HEK293 (cell line): ENCODE measurements at regions not wholly inside any gene's neighbourhood (a gene's known extent, or its start where the extent isn't known, plus 50 kb on each side); places are given as distances from the start of the nearest gene placed in this dataset.

Experiments
- CTCF ChIA-PET: fragments of 350-600 bp; formaldehyde crosslinking; extraction: SDS; loops from one replicate; lab custom pipeline; 2021; ENCODE audit warnings: antibody characterized with exemption; lab: Yijun Ruan, JAX
- POLR2A ChIA-PET: fragments of 300-600 bp; formaldehyde crosslinking; extraction: SDS; loops from one replicate; lab custom pipeline; 2020; ENCODE audit warnings: antibody characterized with exemption, inconsistent platforms; lab: Yijun Ruan, JAX
- H3K27ac ChIP-seq: fragments of 200-500 bp; sonication (Bioruptor generic); 2 replicates; pipeline ENCODE4 v1.5.1; 2014; ENCODE audit warnings: low read depth, low read length, control low read depth, inconsistent platforms; ENCODE audit errors: extremely low read depth
- H3K36me3 ChIP-seq, 2 experiments: fragments of 200-500 bp in 1 of 2; sonication (Bioruptor generic) in 1 of 2; 1 replicate in 1 of 2; 2 replicates in 1 of 2; pipeline ENCODE4 v1.5.1; 2014 to 2017; ENCODE audit warnings: inconsistent platforms in 2 of 2, low read length in 2 of 2; ENCODE audit not compliant: control insufficient read depth in 2 of 2, insufficient read depth in 1 of 2
- H3K4me1 ChIP-seq: fragments of 200-500 bp; sonication (Bioruptor generic); 2 replicates; pipeline ENCODE4 v1.5.1; 2014; ENCODE audit warnings: mild to moderate bottlenecking, low read length, inconsistent platforms; ENCODE audit not compliant: control insufficient read depth, insufficient read depth
- H3K4me3 ChIP-seq: 2 replicates; pipeline ENCODE4 v1.5.1; 2011; ENCODE audit warnings: low read depth, mild to moderate bottlenecking, control low read depth, low read length, moderate library complexity
- H3K9me3 ChIP-seq: fragments of 200-500 bp; sonication (Bioruptor generic); 2 replicates; pipeline ENCODE4 v1.5.1; 2014; ENCODE audit warnings: low read depth, low read length, inconsistent platforms; ENCODE audit not compliant: control insufficient read depth, insufficient read depth
- GFI1B ChIP-seq: fragments of 450-650 bp; formaldehyde crosslinking; IDR thresholded peaks from 2 replicates; pipeline ENCODE4 v1.5.1; 2016; ENCODE audit warnings: missing biosample characterization, missing genetic modification characterization
- HOXA7 ChIP-seq: sonication (generic); formaldehyde crosslinking; IDR thresholded peaks from 2 replicates; pipeline ENCODE4 v1.8.1; 2022; ENCODE audit warnings: missing genetic modification reagents, borderline replicate concordance
- ZBTB21 ChIP-seq: fragments of 450-650 bp; formaldehyde crosslinking; IDR thresholded peaks from 2 replicates; pipeline ENCODE4 v1.5.1; 2017; ENCODE audit warnings: missing biosample characterization, missing genetic modification characterization
- ZBTB26 ChIP-seq: fragments of 450-650 bp; formaldehyde crosslinking; optimal IDR thresholded peaks from 2 replicates; pipeline ENCODE3; 2016; ENCODE audit warnings: missing biosample characterization, mild to moderate bottlenecking, missing genetic modification characterization
- ZNF157 ChIP-seq: fragments of 450-650 bp; formaldehyde crosslinking; IDR thresholded peaks from 2 replicates; pipeline ENCODE4 v1.5.1; 2016; ENCODE audit warnings: missing biosample characterization, missing genetic modification characterization
- ZNF324 ChIP-seq: fragments of 450-650 bp; formaldehyde crosslinking; IDR thresholded peaks from 2 replicates; pipeline ENCODE4 v1.5.1; 2016; ENCODE audit warnings: missing biosample characterization, missing genetic modification characterization
- ZNF335 ChIP-seq: fragments of 450-650 bp; formaldehyde crosslinking; conservative IDR thresholded peaks from 2 replicates; pipeline ENCODE4 v1.5.1; 2016; ENCODE audit warnings: missing biosample characterization, missing genetic modification characterization
- ZNF350 ChIP-seq: fragments of 450-650 bp; formaldehyde crosslinking; IDR thresholded peaks from 2 replicates; pipeline ENCODE4 v1.5.0; 2017; ENCODE audit warnings: missing biosample characterization, mild to moderate bottlenecking, missing genetic modification characterization
- ZNF354C ChIP-seq: fragments of 450-650 bp; formaldehyde crosslinking; IDR thresholded peaks from 2 replicates; pipeline ENCODE4 v1.5.1; 2016; ENCODE audit warnings: missing biosample characterization, missing genetic modification characterization, low read depth, borderline replicate concordance
- ZNF394 ChIP-seq: fragments of 450-650 bp; formaldehyde crosslinking; IDR thresholded peaks from 2 replicates; pipeline ENCODE4 v1.5.1; 2016; ENCODE audit warnings: missing biosample characterization, missing genetic modification characterization, mild to moderate bottlenecking, moderate library complexity, borderline replicate concordance
- ZNF416 ChIP-seq: fragments of 450-650 bp; formaldehyde crosslinking; IDR thresholded peaks from 2 replicates; pipeline ENCODE4 v1.5.1; 2016; ENCODE audit warnings: missing biosample characterization, missing genetic modification characterization
- ZNF501 ChIP-seq: fragments of 450-650 bp; formaldehyde crosslinking; IDR thresholded peaks from 2 replicates; pipeline ENCODE4 v1.5.1; 2016; ENCODE audit warnings: missing biosample characterization, missing genetic modification characterization
- ZNF529 ChIP-seq: fragments of 450-650 bp; formaldehyde crosslinking; IDR thresholded peaks from 2 replicates; pipeline ENCODE4 v1.5.1; 2017; ENCODE audit warnings: missing genetic modification characterization, missing biosample characterization; ENCODE audit not compliant: insufficient replicate concordance
- ZNF544 ChIP-seq: fragments of 450-650 bp; formaldehyde crosslinking; IDR thresholded peaks from 2 replicates; pipeline ENCODE4 v1.5.0; 2017; ENCODE audit warnings: missing biosample characterization, missing genetic modification characterization
- ZNF658 ChIP-seq: fragments of 450-650 bp; formaldehyde crosslinking; IDR thresholded peaks from 2 replicates; pipeline ENCODE4; 2016; ENCODE audit warnings: missing biosample characterization, missing genetic modification characterization
- ZNF692 ChIP-seq: fragments of 450-650 bp; formaldehyde crosslinking; IDR thresholded peaks from 2 replicates; pipeline ENCODE4 v1.5.1; 2016; ENCODE audit warnings: missing biosample characterization, missing genetic modification characterization
- ZNF747 ChIP-seq: fragments of 450-650 bp; formaldehyde crosslinking; IDR thresholded peaks from 2 replicates; pipeline ENCODE4 v1.5.1; 2016; ENCODE audit warnings: missing biosample characterization, missing genetic modification characterization
- ZNF792 ChIP-seq: fragments of 450-650 bp; formaldehyde crosslinking; IDR thresholded peaks from 2 replicates; pipeline ENCODE4 v1.5.1; 2016; ENCODE audit warnings: missing biosample characterization, missing genetic modification characterization
- ZXDB ChIP-seq: fragments of 450-650 bp; formaldehyde crosslinking; IDR thresholded peaks from 2 replicates; pipeline ENCODE4 v1.5.1; 2016; ENCODE audit warnings: missing biosample characterization, missing genetic modification characterization
- TF ChIP-seq, protein P1 (sequence below): fragments of 450-650 bp; formaldehyde crosslinking; IDR thresholded peaks from 2 replicates; pipeline ENCODE4 v1.5.1; 2016; ENCODE audit warnings: missing biosample characterization, missing genetic modification characterization
- TF ChIP-seq, protein P2 (sequence below): fragments of 450-650 bp; formaldehyde crosslinking; conservative IDR thresholded peaks from 2 replicates; pipeline ENCODE4 v1.5.1; 2016; ENCODE audit warnings: low read depth, missing biosample characterization, missing genetic modification characterization
- TF ChIP-seq, protein P3 (sequence below): fragments of 450-650 bp; formaldehyde crosslinking; IDR thresholded peaks from 2 replicates; pipeline ENCODE4 v1.5.0; 2017; ENCODE audit warnings: missing biosample characterization, missing genetic modification characterization, borderline replicate concordance

GRCh38 chr6:170003451-170004160 is 252.2 kb downstream of the ERMARD start:
- Histone ChIP-seq H3K36me3 (no peaks in the 10 kb centered on the region), H3K27ac (no peak overlapping the region), H3K4me3 (no peak overlapping the region), H3K4me1 (no peaks in the 10 kb centered on the region), H3K9me3 (no peaks in the 10 kb centered on the region)
- POLR2A ChIA-PET, result no interaction called here
- TF ChIP-seq ZNF792 (no peak), ZNF501 (tag by site-specific recombination) (no peak), ZNF544 (tag by site-specific recombination) (no peak), ZNF157 (no peak), ZNF335 (tag by site-specific recombination) (no peak), HOXA7 (no peak), ZNF354C (no peak), ZNF658 (tag by site-specific recombination) (no peak), ZXDB (tag by site-specific recombination) (no peak), ZBTB26 (tag by site-specific recombination) (no peak), GFI1B (tag by site-specific recombination) (no peak), ZNF692 (tag by site-specific recombination) (no peak), ZNF350 (tag by site-specific recombination) (no peak), ZNF324 (no peak)
- TF ChIP-seq, protein P1, sequence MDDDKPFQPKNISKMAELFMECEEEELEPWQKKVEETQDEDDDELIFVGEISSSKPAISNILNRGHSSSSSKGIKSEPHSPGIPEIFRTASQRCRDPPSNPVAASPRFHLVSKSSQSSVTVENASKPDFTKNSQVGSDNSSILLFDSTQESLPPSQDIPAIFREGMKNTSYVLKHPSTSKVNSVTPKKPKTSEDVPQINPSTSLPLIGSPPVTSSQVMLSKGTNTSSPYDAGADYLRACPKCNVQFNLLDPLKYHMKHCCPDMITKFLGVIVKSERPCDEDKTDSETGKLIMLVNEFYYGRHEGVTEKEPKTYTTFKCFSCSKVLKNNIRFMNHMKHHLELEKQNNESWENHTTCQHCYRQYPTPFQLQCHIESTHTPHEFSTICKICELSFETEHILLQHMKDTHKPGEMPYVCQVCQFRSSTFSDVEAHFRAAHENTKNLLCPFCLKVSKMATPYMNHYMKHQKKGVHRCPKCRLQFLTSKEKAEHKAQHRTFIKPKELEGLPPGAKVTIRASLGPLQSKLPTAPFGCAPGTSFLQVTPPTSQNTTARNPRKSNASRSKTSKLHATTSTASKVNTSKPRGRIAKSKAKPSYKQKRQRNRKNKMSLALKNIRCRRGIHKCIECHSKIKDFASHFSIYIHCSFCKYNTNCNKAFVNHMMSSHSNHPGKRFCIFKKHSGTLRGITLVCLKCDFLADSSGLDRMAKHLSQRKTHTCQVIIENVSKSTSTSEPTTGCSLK (tag by site-specific recombination), result no peak
- TF ChIP-seq, protein P2, sequence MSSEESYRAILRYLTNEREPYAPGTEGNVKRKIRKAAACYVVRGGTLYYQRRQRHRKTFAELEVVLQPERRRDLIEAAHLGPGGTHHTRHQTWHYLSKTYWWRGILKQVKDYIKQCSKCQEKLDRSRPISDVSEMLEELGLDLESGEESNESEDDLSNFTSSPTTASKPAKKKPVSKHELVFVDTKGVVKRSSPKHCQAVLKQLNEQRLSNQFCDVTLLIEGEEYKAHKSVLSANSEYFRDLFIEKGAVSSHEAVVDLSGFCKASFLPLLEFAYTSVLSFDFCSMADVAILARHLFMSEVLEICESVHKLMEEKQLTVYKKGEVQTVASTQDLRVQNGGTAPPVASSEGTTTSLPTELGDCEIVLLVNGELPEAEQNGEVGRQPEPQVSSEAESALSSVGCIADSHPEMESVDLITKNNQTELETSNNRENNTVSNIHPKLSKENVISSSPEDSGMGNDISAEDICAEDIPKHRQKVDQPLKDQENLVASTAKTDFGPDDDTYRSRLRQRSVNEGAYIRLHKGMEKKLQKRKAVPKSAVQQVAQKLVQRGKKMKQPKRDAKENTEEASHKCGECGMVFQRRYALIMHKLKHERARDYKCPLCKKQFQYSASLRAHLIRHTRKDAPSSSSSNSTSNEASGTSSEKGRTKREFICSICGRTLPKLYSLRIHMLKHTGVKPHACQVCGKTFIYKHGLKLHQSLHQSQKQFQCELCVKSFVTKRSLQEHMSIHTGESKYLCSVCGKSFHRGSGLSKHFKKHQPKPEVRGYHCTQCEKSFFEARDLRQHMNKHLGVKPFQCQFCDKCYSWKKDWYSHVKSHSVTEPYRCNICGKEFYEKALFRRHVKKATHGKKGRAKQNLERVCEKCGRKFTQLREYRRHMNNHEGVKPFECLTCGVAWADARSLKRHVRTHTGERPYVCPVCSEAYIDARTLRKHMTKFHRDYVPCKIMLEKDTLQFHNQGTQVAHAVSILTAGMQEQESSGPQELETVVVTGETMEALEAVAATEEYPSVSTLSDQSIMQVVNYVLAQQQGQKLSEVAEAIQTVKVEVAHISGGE (tag by site-specific recombination), result no peak
- CTCF ChIA-PET, result no interaction called here

GRCh38 chr6:170003027-170003426 is 251.6 kb downstream of the ERMARD start:
- Histone ChIP-seq H3K36me3 (no peaks in the 10 kb centered on the region), H3K27ac (no peak overlapping the region), H3K4me3 (no peak overlapping the region), H3K4me1 (no peaks in the 10 kb centered on the region), H3K9me3 (no peaks in the 10 kb centered on the region)
- CTCF ChIA-PET, result interaction anchor here (0.7 to 1.6 kb wide), 2 partner anchors 9 to 27 kb away, joined by 4 read pairs; no protein-coding TSS in a partner anchor
- POLR2A ChIA-PET, result no interaction called here
- TF ChIP-seq ZBTB21, result no peak
- TF ChIP-seq, protein P3, sequence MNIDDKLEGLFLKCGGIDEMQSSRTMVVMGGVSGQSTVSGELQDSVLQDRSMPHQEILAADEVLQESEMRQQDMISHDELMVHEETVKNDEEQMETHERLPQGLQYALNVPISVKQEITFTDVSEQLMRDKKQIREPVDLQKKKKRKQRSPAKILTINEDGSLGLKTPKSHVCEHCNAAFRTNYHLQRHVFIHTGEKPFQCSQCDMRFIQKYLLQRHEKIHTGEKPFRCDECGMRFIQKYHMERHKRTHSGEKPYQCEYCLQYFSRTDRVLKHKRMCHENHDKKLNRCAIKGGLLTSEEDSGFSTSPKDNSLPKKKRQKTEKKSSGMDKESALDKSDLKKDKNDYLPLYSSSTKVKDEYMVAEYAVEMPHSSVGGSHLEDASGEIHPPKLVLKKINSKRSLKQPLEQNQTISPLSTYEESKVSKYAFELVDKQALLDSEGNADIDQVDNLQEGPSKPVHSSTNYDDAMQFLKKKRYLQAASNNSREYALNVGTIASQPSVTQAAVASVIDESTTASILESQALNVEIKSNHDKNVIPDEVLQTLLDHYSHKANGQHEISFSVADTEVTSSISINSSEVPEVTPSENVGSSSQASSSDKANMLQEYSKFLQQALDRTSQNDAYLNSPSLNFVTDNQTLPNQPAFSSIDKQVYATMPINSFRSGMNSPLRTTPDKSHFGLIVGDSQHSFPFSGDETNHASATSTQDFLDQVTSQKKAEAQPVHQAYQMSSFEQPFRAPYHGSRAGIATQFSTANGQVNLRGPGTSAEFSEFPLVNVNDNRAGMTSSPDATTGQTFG (tag by site-specific recombination), result no peak
- no peak for TF ChIP-seq ZNF394 (tag by site-specific recombination)
- TF ChIP-seq ZNF529, result no peak
- TF ChIP-seq ZNF416, result no peak
- TF ChIP-seq ZNF747 (tag by site-specific recombination), result no peak
